ENCODE measurements at regions not wholly inside any gene's neighbourhood (a gene's known extent, or its start where the extent isn't known, plus 50 kb on each side); places are given as distances from the start of the nearest gene placed in this dataset.

- TF ChIP-seq GATA2 (IDR thresholded peaks at IDR 0.05; ENCODE audit: low read depth, low read length) = no peak
- TF ChIP-seq GATA3 (IDR thresholded peaks at IDR 0.05; ENCODE audit: low read depth, low read length) = no peak
These were observed 109.0 kb upstream of the HTR2A start for GRCh38 chr13:47005756-47006414.

- TF ChIP-seq GATA2 (IDR thresholded peaks at IDR 0.05; ENCODE audit: low read depth, low read length) = no peak
- no peak for TF ChIP-seq GATA3 (IDR thresholded peaks at IDR 0.05; ENCODE audit: low read depth, low read length)
These were observed 107.7 kb upstream of the HTR2A start for GRCh38 chr13:47004540-47004939.

DNA sequence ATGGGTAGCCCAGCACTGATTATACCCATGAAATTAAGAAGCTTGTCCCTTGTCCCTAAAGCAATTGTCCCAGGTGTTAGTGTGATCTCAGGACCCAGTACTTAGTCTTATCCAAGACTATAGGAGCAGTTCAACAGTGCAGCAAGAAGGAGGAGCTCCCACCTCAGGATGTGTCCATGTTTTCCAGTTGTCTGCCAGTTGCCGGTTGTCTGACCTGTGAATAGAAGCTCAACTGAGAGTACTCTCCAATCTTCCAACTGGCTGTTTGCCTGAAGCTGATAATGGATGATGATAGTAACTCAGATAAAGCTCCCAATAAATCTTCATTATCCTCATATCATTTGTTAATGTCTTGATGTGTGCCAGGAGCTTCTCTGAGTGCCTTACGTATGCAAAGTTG lies 107.2 kb upstream of the HTR2A start:
- TF ChIP-seq GATA3 (IDR thresholded peaks at IDR 0.05; ENCODE audit: low read depth, low read length) (no peak), GATA2 (IDR thresholded peaks at IDR 0.05; ENCODE audit: low read depth, low read length) (no peak)

- no peak for TF ChIP-seq GATA2 (IDR thresholded peaks at IDR 0.05; ENCODE audit: low read depth, low read length)
- no peak for TF ChIP-seq GATA3 (IDR thresholded peaks at IDR 0.05; ENCODE audit: low read depth, low read length)
These were observed 103.3 kb upstream of the HTR2A start for GRCh38 chr13:47000165-47000564.

GRCh38 chr13:46996316-46997030 lies 99.6 kb upstream of the HTR2A start:
- TF ChIP-seq GATA3 (IDR thresholded peaks at IDR 0.05; ENCODE audit: low read depth, low read length) (no peak), GATA2 (IDR thresholded peaks at IDR 0.05; ENCODE audit: low read depth, low read length) (no peak)

DNA sequence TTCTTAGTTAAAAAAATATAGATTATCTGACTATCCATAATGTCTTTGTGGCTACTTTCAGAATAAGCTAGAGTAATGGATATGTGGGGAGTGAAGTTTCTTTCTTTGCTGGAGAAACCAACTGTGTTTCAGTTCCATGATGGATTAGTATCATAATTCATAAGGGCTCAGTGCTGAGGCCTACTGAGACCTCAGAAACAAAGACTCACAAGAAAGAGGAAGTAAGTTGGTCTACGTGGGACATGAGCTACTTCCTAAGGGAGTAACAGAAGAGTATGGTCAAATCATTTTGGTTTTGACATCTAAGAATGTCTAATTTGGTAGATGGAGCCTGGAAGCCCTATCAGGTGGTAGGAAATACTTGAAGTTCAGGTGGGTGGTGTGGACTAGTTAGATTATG lies 99.0 kb upstream of the HTR2A start:
- TF ChIP-seq GATA3 (IDR thresholded peaks at IDR 0.05; ENCODE audit: low read depth, low read length) = no peak
- TF ChIP-seq GATA2 (IDR thresholded peaks at IDR 0.05; ENCODE audit: low read depth, low read length) = no peak

DNA sequence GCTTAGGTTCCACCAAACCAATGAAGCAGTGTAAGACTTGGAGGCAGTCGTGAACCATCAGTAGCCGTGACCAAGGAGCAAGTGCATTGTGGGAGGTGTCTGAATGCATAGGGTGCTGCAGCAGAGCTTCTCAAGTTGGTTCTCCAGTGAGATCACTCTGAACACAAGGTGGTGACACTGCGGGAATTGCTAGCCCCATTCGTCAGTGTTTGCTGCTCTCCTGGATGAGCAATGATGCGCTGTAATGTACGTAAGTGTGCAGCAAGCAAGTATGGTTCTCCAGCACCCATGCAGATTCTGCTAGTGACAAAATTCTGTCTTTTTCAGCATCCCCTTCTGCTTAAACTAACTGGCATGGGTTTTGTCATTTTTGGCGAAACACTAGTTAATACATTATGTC lies 97.6 kb upstream of the HTR2A start:
- TF ChIP-seq GATA3 (IDR thresholded peaks at IDR 0.05; ENCODE audit: low read depth, low read length) = no peak
- no peak for TF ChIP-seq GATA2 (IDR thresholded peaks at IDR 0.05; ENCODE audit: low read depth, low read length)

DNA sequence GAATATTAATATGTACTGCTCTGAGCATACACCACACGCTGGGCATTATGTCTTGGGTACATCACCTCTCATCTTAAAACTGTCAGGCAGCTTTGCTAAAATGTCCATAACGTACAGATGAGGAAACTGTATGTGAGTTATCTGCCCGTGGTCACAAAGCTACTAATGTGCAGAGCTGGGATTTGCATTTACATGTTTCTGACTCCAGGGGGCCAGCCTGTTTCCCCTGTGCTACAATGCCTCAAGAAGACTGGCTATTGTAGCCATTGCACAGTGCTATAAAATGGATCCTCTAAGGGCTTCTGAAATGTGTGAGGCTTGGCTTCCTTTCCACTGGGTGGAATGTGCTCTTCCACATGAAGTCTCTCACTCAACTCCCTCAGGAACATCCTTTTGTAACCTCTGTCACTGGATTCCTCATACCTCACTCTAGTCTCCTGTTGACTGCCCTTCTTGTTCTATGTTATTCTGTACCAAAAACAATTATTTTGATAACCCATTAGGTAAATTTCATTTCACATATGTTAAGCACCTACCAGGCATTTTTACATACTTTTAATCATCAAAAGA lies 95.6 kb upstream of the HTR2A start:
- no peak for TF ChIP-seq GATA3 (IDR thresholded peaks at IDR 0.05; ENCODE audit: low read depth, low read length)

GRCh38 chr13:46983881-46984280 lies 87.0 kb upstream of the HTR2A start:
- TF ChIP-seq GATA3 (IDR thresholded peaks at IDR 0.05; ENCODE audit: low read depth, low read length) (no peak), GATA2 (IDR thresholded peaks at IDR 0.05; ENCODE audit: low read depth, low read length) (no peak)

GRCh38 chr13:46982856-46983582 lies 86.2 kb upstream of the HTR2A start:
- no peak for TF ChIP-seq GATA2 (IDR thresholded peaks at IDR 0.05; ENCODE audit: low read depth, low read length)

DNA sequence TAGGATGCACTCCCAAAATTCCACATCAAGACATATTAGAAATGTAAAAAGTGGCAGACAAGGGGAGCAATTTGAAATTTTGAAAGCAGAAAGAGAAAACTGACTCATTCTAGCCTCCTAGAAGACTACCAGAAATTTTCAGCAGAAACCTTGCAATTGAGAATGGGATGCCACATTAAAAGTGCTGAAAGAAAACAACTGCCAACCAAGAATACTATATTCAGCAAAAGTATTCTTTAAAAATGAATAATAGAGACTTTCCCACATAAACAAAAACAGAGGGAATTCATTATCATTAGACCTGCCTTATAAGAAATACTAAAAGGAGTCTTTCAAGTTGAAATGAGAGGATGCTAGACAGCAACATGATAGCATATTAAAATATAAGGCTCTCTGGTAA lies 78.3 kb upstream of the HTR2A start:
- TF ChIP-seq GATA3 (IDR thresholded peaks at IDR 0.05; ENCODE audit: low read depth, low read length) (no peak), GATA2 (IDR thresholded peaks at IDR 0.05; ENCODE audit: low read depth, low read length) (no peak)

DNA sequence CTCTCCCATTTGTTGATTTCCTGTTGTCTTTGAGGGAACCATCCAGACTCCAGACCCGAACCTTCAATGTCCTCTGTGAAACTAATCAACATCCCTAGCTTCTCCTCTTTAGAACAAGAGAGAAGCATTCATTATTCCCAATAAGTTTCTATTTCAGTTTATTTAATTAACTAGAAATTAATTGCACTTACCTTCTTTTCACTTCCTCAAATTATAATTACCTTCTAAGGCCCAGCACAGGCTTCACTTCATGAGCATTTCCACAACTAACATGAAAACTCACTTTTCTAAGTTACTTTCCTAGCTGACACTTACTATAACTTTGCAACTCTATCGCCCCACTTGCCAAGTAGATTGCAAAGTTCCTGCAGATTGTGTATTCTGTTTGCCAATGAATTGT lies 71.6 kb upstream of the HTR2A start:
- TF ChIP-seq GATA3 (IDR thresholded peaks at IDR 0.05; ENCODE audit: low read depth, low read length) = no peak

- TF ChIP-seq GATA2 (IDR thresholded peaks at IDR 0.05; ENCODE audit: low read depth, low read length) (no peak), GATA3 (IDR thresholded peaks at IDR 0.05; ENCODE audit: low read depth, low read length) (no peak)
These were observed 68.1 kb upstream of the HTR2A start for GRCh38 chr13:46964789-46965527.

DNA sequence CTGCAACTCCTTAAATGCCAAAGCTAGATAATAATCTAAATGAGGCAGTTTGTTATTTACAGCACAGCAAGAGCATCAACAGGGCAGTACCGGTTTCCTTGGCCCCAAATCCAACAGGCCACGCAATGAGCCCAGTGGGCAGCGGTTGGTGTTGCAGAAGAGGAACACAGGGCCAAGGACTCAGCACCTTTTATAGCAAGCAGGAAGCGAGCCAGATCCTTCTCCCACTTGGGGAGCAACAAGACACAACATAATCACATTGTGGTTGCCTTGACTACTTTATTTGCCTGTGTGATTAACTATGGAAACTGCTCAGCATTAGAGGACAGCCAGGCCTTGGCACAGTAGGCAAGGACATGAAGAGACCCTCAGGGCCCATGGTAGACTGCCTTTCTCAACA lies 67.1 kb upstream of the HTR2A start:
- TF ChIP-seq GATA3 (IDR thresholded peaks at IDR 0.05; ENCODE audit: low read depth, low read length) = no peak
